Embryonic facial prominence (tissue), 1 donor: ENCODE measurements at regions not wholly inside any gene's neighbourhood (a gene's known extent, or its start where the extent isn't known, plus 50 kb on each side); places are given as distances from the start of the nearest gene placed in this dataset.
A peak's percentile ranks its signal among the peaks of the same experiment; 100 is the strongest.
"Not testable (repeated sequence)": the region's sequence is repeated elsewhere in the genome, so short reads cannot be mapped to it uniquely, and the experiment has no call there.

Experiments used
- DNase-seq: peaks from one replicate; pipeline ENCODE4 v3.0.0-alpha.2; 2016; ENCODE audit errors: extremely low spot score

DNA sequence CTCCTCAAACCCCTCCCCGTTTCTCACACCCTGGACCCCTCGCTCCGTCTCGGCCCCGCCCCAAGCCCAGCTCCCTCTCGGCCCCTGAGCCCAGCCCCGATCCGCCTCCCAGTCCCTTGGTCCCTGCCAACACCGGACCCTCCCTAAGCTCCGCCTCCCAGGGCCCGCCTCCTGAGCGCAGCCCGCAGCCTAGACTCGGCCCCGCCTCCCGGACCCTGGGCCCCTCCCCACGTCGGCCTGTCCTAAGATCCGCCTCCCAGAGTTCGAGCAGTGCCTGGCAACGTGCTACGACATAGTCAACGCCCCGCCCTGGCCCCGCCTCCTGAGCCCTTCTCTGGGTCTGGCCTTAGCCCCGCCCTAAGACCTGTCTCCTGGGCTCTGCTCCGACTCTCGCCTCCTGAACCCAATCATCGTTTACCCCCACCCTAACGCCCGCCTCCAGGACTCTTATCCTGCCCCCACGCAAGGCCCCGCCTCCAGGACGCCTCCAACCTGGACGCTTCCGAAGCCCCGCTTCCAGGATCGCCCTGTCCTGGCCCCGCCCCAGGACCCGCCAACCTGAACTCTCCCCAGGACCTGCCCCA, 53.1 kb upstream of the ROPN1B start:
- DNase-seq, result peak; percentile 95

DNA sequence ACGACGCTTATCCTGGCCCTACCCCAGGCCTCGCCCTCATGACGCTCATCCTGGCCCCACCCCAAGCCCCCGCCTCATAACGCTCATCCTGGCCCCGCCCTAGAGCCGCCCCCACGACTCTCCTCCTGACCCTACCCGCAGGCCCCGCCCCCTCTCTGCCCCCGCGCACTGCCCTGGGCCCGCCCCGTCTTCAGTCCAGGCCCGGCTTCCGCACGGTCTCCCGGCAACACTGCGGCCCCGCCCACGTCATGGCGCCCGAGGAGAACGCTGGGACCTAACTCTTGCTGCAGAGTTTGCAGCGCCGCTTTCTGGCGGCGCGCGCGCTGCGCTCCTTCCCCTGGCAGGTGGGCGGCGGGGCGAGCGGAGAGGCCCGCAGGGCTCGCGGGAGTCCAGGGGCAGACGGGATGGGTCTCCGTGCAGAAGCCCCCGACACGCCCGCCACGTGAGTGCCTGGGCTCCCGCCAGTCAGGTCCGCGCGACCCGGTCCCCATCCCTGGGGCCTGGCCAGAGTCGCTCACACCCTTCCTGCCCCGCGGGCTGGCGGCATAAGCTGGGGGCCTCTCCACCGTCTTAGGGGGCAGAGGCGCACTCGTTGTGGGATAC, 52.5 kb upstream of the ROPN1B start:
- peak; percentile 76 for DNase-seq

DNA sequence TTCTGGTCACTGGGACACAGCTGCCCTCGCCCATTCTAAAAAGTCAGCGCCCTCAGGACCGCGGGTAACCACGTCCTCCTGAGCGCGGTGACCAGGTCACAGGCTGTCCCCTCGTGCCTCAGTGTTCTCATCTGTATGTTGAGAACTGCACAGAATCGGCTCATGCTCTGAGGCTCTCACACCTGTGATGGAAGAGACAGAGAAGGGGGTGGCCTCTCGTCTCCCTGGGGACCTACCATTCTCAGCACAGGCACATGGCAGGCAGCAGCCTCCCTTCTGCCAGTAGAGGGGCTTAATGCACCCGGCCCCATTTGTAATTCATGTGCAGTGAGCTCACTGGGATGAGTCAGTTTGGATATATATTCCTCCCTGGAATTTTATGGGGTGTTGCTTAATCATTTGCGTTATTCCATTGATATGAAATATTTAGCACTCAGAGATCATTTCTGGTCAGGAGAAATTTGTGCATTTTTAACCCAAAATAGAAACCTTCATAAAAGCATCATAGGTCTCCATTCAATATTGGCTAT, 51.9 kb upstream of the ROPN1B start:
- not testable (repeated sequence) for DNase-seq

DNA sequence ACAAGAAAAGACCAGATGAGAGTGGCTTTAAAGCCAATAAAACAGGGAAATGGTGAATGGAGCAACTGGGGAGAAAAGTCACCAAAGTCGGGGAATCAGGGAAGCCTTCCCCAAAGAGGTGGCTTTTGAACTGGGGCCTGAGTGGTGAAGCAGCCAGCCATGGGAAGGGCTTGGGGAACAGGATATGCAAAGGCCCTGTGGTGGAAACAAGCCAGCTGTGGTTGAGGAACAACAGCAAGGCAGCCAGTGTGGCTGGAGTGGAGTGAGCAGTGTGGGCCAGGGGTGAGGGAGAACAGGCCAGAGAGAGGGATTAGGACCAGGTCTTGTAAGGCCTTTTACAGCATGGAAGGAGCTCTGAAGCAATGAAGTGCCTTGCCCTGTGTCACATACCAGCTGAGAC, 51.0 kb upstream of the ROPN1B start:
- DNase-seq, result not testable (repeated sequence)

DNA sequence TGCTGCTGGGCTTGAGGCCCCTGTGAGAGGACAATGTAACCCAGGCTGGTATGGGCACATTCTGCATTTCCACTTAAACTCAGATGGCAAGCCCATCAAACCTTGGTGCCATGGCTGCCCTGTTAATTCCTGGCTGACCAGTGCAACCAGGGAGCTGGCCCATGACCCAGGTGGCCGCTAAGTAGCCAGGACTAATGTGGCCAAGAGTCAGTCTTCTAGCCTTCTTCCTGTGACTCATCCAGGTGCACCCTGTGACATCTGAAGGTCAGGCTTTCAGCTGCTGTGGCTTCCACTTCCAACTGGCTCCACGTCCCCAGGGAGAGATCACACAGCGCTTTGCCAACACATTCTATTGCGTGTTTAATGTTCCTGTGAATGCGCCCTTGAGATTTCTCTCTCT, 50.5 kb upstream of the ROPN1B start:
- not testable (repeated sequence) for DNase-seq

DNA sequence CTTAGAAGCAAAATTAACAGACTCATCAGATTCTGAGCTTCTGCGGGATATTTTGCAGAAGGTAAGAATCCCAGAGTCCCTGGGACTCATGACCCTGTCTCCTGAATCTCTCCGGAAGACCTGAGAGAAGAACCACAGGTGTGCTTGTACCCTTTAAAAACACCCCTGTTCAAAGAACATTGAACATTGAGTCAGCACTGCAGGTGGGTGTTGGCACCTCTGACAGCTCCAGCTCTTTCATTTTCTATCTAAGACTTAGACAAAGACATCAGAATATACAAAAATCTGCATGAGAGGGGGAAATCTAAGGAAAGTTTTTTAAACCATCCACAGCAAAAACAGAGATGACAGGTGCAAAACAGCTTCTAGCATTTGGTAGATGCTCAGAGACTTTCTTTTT, 50.1 kb upstream of the ROPN1B start:
- not testable (repeated sequence) for DNase-seq
